Vagina (tissue), 2 donors: ENCODE measurements at regions not wholly inside any gene's neighbourhood (a gene's known extent, or its start where the extent isn't known, plus 50 kb on each side); places are given as distances from the start of the nearest gene placed in this dataset.
A peak's percentile ranks its signal among the peaks of the same experiment; 100 is the strongest.

Source experiments
- DNase-seq, 2 donors: peaks; one replicate each; pipeline ENCODE4 v3.0.0-alpha.2; 2017; ENCODE audit errors: extremely low spot score in 2 of 2
- H3K27ac ChIP-seq: fragments of 200-600 bp; sonication (generic); one replicate; pipeline ENCODE4 v1.5.1; 2019
- H3K27me3 ChIP-seq: fragments of 200-600 bp; sonication (generic); one replicate; pipeline ENCODE4 v1.5.1; 2019
- H3K36me3 ChIP-seq, 2 donors: fragments of 200-600 bp; sonication (generic); one replicate each; pipeline ENCODE4 v1.5.1; 2017 to 2019
- H3K4me1 ChIP-seq: fragments of 200-600 bp; sonication (generic); one replicate; pipeline ENCODE4 v1.5.1; 2019
- H3K4me3 ChIP-seq, 2 donors: fragments of 200-600 bp; sonication (generic); 1 replicate in 1 of 2; 2 replicates in 1 of 2; pipeline ENCODE4 v1.5.1; 2016 to 2019
- H3K9me3 ChIP-seq: fragments of 200-600 bp; sonication (generic); one replicate; pipeline ENCODE4 v1.5.1; 2019
- CTCF ChIP-seq, 3 experiments: fragments of 450-650 bp in 2 of 3; fragments of 200-600 bp in 1 of 3; sonication (generic) in 1 of 3; IDR thresholded peaks; one replicate each; pipeline ENCODE4 v1.5.1; 2017 to 2019; ENCODE audit warnings: antibody characterized with exemption in 3 of 3, mild to moderate bottlenecking in 2 of 3, moderate library complexity in 2 of 3
- POLR2A ChIP-seq, 2 donors: fragments of 450-650 bp; IDR thresholded peaks; one replicate each; pipeline ENCODE4 v1.6.1; 2017; ENCODE audit warnings: antibody characterized with exemption in 2 of 2, mild to moderate bottlenecking in 2 of 2, moderate library complexity in 2 of 2
- POLR2AphosphoS5 ChIP-seq, 2 donors: sonication (generic); formaldehyde crosslinking; IDR thresholded peaks; one replicate each; pipeline ENCODE4 v1.9.0; 2017; ENCODE audit warnings: antibody characterized with exemption in 2 of 2, mild to moderate bottlenecking in 2 of 2, low read depth in 1 of 2; ENCODE audit not compliant: insufficient read depth in 1 of 2
- intact Hi-C: fragments of 100-400 bp; cut with DNase I; formaldehyde crosslinking; loops from one replicate; pipeline ENCODE4 v1.15.1; 2023

DNA sequence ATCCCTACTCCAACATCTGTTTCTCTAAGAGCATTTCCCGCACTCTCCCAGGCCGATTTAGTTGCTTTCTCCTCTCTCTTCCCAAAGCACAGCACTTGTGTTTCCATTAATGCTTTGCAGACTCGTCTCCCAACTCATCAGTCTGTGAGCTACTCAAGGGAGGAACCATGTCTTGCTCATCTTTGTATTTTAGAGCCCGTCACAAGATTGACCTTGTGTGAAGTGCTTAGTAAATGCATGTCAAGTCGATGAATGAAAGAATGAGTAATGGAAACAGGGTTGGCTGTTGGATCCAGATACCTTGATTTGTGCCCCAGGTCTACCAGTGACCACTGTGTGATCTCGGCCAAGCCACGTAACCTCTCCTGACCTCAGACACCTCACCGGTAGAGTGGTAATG lies 99.3 kb downstream of the KLF4 start:
- H3K4me3 ChIP-seq: no peak overlapping the region
- no peaks in the 10 kb centered on the region for H3K9me3 ChIP-seq
- no peak for TF ChIP-seq POLR2A (IDR thresholded peaks at IDR 0.05)
- peak overlapping the region; percentile 54 for H3K27ac ChIP-seq
- intact Hi-C loops: no loop called here
- DNase-seq: no peak
- peaks cover 51% of the 10 kb centered on the region for H3K4me1 ChIP-seq
- no peaks in the 10 kb centered on the region for H3K36me3 ChIP-seq
- H3K27me3 ChIP-seq: no peaks in the 10 kb centered on the region

GRCh38 chr9:107389617-107390071 lies 99.9 kb downstream of the KLF4 start:
- Histone ChIP-seq H3K27ac (peak overlapping the region; percentile 60), H3K4me3 (no peak overlapping the region), H3K27me3 (no peaks in the 10 kb centered on the region), H3K36me3 (no peaks in the 10 kb centered on the region), H3K4me1 (peaks cover 51% of the 10 kb centered on the region), H3K9me3 (no peaks in the 10 kb centered on the region)
- intact Hi-C loops: no loop called here
- peak in 1 of 2 donors; percentile 92 for DNase-seq
- TF ChIP-seq POLR2AphosphoS5 (IDR thresholded peaks at IDR 0.05; ENCODE audit: insufficient read depth in 1 of 2, low read depth in 1 of 2) (peak; percentile 43 to 82), CTCF (IDR thresholded peaks at IDR 0.05) (no peak)

- intact Hi-C loops: no loop called here
- Histone ChIP-seq H3K4me3 (no peak overlapping the region), H3K27me3 (no peaks in the 10 kb centered on the region), H3K4me1 (peaks cover 51% of the 10 kb centered on the region), H3K9me3 (no peaks in the 10 kb centered on the region), H3K27ac (peak overlapping the region; percentile 60), H3K36me3 (no peaks in the 10 kb centered on the region)
- no peak for DNase-seq
- TF ChIP-seq CTCF (IDR thresholded peaks at IDR 0.05) (no peak), POLR2A (IDR thresholded peaks at IDR 0.05) (no peak), POLR2AphosphoS5 (IDR thresholded peaks at IDR 0.05; ENCODE audit: insufficient read depth in 1 of 2, low read depth in 1 of 2) (no peak)
These were observed 100.7 kb downstream of the KLF4 start for GRCh38 chr9:107388890-107389289.

DNA sequence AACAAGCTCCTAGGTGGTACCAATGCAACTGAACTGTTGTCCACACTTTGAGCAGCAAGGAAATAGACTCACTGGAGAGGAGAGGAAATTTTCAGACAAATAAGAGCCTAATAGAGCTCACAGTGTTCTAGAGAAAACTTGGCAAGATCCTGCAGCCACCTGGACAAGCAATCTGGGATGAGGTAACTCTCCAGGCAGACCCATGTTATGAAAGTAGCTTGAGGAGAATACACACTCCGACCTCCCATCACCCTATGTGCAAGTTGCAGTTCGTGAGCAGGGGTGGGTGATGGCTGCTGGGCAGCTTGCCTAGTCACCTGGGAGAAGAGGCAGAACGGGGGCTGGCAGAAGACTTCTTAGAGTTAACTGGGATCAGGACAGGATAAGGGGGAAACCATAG lies 102.2 kb downstream of the KLF4 start:
- no peak for DNase-seq

DNA sequence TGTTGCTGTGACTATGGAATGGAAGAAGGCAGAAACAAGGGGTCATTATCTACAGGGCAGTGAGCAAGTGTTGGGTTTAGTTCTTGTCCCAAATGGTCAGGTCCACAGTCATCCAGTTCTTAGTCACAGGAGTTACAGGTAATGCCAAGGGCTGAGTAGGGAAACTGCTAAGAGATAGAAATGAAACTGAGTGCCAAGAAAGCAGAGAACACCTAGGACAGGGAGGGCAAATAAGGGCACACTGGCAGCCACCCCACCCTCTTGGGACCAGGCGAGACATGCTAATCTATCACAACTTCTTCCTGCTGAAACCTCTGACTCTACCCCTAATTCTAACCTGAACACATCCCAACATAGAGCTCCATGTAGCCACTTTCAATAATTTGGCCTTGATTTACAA lies 103.2 kb downstream of the KLF4 start:
- DNase-seq: no peak
- Histone ChIP-seq H3K27ac (no peak overlapping the region), H3K9me3 (no peaks in the 10 kb centered on the region), H3K27me3 (no peaks in the 10 kb centered on the region), H3K4me3 (no peak overlapping the region), H3K4me1 (peaks cover 49% of the 10 kb centered on the region), H3K36me3 (no peaks in the 10 kb centered on the region)
- intact Hi-C loops: no loop called here
- no peak for TF ChIP-seq POLR2AphosphoS5 (IDR thresholded peaks at IDR 0.05; ENCODE audit: insufficient read depth in 1 of 2, low read depth in 1 of 2)
- TF ChIP-seq CTCF (IDR thresholded peaks at IDR 0.05): no peak
- no peak for TF ChIP-seq POLR2A (IDR thresholded peaks at IDR 0.05)

More for the DNA sequence above, 102.2 kb downstream of the KLF4 start:
- Histone ChIP-seq H3K36me3 (no peaks in the 10 kb centered on the region), H3K27ac (peak overlapping the region; percentile 48), H3K27me3 (no peaks in the 10 kb centered on the region), H3K4me3 (no peak overlapping the region), H3K9me3 (no peaks in the 10 kb centered on the region), H3K4me1 (peaks cover 51% of the 10 kb centered on the region)
- TF ChIP-seq CTCF (IDR thresholded peaks at IDR 0.05): no peak
- no peak for TF ChIP-seq POLR2A (IDR thresholded peaks at IDR 0.05)
- TF ChIP-seq POLR2AphosphoS5 (IDR thresholded peaks at IDR 0.05; ENCODE audit: insufficient read depth in 1 of 2, low read depth in 1 of 2): no peak
- intact Hi-C loops: no loop called here
